Upper lobe of left lung (tissue), 4 donors: ENCODE measurements at regions not wholly inside any gene's neighbourhood (a gene's known extent, or its start where the extent isn't known, plus 50 kb on each side); places are given as distances from the start of the nearest gene placed in this dataset.

Experiments used
- EP300 ChIP-seq, 4 donors: sonication (generic); formaldehyde crosslinking; IDR thresholded peaks; one replicate each; pipeline ENCODE4 v1.5.1; 2017; ENCODE audit warnings: antibody characterized with exemption in 4 of 4, control low read depth in 2 of 4
- POLR2AphosphoS5 ChIP-seq, 2 donors: sonication (generic); formaldehyde crosslinking; IDR thresholded peaks; one replicate each; pipeline ENCODE4 v1.5.1; 2017; ENCODE audit warnings: antibody characterized with exemption in 2 of 2
- TF ChIP-seq, protein P1 (sequence below), 6 experiments: fragments of 450-650 bp in 4 of 6; fragments of 200-600 bp in 2 of 6; sonication (generic) in 2 of 6; IDR thresholded peaks; one replicate each; pipeline ENCODE4 v1.5.1; 2016 to 2019; ENCODE audit warnings: antibody characterized with exemption in 6 of 6

GRCh38 chr1:50346621-50347020 is 76.6 kb downstream of the DMRTA2 start:
- TF ChIP-seq, protein P1, sequence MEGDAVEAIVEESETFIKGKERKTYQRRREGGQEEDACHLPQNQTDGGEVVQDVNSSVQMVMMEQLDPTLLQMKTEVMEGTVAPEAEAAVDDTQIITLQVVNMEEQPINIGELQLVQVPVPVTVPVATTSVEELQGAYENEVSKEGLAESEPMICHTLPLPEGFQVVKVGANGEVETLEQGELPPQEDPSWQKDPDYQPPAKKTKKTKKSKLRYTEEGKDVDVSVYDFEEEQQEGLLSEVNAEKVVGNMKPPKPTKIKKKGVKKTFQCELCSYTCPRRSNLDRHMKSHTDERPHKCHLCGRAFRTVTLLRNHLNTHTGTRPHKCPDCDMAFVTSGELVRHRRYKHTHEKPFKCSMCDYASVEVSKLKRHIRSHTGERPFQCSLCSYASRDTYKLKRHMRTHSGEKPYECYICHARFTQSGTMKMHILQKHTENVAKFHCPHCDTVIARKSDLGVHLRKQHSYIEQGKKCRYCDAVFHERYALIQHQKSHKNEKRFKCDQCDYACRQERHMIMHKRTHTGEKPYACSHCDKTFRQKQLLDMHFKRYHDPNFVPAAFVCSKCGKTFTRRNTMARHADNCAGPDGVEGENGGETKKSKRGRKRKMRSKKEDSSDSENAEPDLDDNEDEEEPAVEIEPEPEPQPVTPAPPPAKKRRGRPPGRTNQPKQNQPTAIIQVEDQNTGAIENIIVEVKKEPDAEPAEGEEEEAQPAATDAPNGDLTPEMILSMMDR (IDR thresholded peaks at IDR 0.05): no peak
- TF ChIP-seq EP300 (IDR thresholded peaks at IDR 0.05): no peak
- no peak for TF ChIP-seq POLR2AphosphoS5 (IDR thresholded peaks at IDR 0.05)
